ENCODE measurements at regions not wholly inside any gene's neighbourhood (a gene's known extent, or its start where the extent isn't known, plus 50 kb on each side); places are given as distances from the start of the nearest gene placed in this dataset.

DNA sequence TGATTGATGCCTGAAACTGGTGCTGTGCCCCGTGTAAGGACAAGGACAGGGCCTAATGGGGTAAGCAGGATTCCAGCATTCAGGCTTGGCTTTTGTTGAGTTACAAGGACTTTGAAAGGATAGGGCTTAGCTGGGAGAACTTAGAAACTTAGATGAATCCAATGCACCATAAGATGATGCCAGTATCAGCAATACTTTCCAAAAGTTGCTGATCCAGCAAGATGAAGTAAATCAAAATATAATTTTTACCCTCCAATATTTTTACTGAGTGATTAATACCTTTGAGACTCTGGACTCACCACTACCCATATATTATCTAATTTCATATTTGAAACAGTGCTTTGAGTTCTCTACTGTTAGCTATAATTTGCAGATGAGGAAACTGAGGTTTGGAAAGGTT lies 354.5 kb upstream of the ATP5MC3 start:
- no peak overlapping the region for H3K27ac Mint-ChIP-seq
- ATAC-seq (replicated peaks in 1 of 2) (no peak), DNase-seq (no peak)
- no peaks in the 10 kb centered on the region for H3K36me3 Mint-ChIP-seq (ENCODE audit: insufficient read depth in 2 of 2)
- H3K9me3 Mint-ChIP-seq: peaks cover 3 to 7% of the 10 kb centered on the region in 2 donors
- H3K4me1 Mint-ChIP-seq (ENCODE audit: low read depth): no peaks in the 10 kb centered on the region
- H3K4me3 Mint-ChIP-seq: no peak overlapping the region
- no peaks in the 10 kb centered on the region for H3K27me3 Mint-ChIP-seq (ENCODE audit: low read depth)

DNA sequence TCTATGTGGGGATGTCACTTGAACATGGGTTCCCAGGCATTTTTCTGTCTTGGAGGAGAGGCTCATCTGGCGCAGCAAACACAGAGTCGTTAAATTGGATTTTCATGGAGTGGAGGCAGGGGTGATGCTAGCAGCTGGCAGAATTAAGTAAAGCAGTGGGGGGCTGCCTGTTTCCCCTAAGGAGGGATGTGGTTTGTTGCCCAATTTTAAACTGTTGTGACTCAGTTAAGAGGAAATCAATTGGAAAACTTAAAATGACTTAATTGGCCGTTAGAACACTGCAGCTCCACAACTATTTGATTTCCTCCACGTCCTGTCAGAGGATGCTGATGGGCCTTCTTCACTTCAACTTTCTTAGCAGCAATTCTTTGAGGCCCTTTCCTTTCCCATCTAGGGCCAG lies 354.1 kb upstream of the ATP5MC3 start:
- peaks cover 3 to 7% of the 10 kb centered on the region in 2 donors for H3K9me3 Mint-ChIP-seq

DNA sequence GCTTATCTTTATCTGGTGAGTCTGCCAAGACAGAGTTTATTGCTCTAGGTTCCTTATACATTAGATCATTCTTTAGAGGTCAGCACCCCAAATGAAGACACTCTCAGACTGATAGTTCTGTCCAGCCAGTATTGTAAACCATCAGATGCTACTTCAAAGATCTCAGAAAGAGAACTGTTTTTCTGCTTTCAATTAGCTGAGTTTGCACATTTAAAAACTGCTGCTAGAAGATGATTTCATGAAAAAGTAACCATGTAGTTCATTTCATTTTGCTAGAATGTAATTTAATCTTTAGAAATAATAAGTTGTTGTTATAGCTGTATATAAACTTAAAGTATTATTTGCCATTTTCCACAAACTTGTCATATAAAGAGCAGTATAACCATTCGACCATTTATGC lies 344.5 kb upstream of the ATP5MC3 start:
- Mint-ChIP-seq H3K9me3 (no peaks in the 10 kb centered on the region), H3K36me3 (ENCODE audit: insufficient read depth in 2 of 2) (no peaks in the 10 kb centered on the region), H3K4me3 (no peak overlapping the region), H3K27me3 (ENCODE audit: low read depth) (no peaks in the 10 kb centered on the region), H3K4me1 (ENCODE audit: low read depth) (no peaks in the 10 kb centered on the region), H3K27ac (no peak overlapping the region)
- no peak for ATAC-seq (replicated peaks in 1 of 2)
- no peak for DNase-seq

More for the DNA sequence above, 354.1 kb upstream of the ATP5MC3 start:
- H3K27ac Mint-ChIP-seq: no peak overlapping the region
- no peaks in the 10 kb centered on the region for H3K36me3 Mint-ChIP-seq (ENCODE audit: insufficient read depth in 2 of 2)
- ATAC-seq (replicated peaks in 1 of 2) (no peak), DNase-seq (no peak)
- H3K27me3 Mint-ChIP-seq (ENCODE audit: low read depth): no peaks in the 10 kb centered on the region
- no peaks in the 10 kb centered on the region for H3K4me1 Mint-ChIP-seq (ENCODE audit: low read depth)
- no peak overlapping the region for H3K4me3 Mint-ChIP-seq

DNA sequence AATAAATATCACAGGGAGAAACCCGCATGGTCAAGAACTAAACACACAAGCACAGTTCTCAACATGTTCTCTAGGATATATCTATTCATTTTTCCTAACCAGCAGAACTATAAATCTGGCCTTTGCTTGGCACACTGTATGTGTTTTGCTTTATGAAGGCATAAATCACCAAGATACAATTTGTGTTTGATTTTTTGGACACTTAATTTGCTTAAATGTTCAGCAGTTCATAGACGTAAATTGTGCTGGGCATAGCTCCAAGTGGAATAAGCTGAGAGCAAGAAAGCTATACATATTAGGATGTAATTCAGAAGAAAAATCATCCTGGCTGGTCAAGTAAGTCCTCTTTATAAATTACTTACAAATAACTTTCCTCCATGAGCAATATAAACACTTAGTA lies 341.5 kb upstream of the ATP5MC3 start:
- no peak for DNase-seq
- Mint-ChIP-seq H3K36me3 (ENCODE audit: insufficient read depth in 2 of 2) (no peaks in the 10 kb centered on the region), H3K4me3 (no peak overlapping the region), H3K27me3 (ENCODE audit: low read depth) (no peaks in the 10 kb centered on the region), H3K27ac (no peak overlapping the region), H3K4me1 (ENCODE audit: low read depth) (no peaks in the 10 kb centered on the region), H3K9me3 (peaks cover 0 to 3% of the 10 kb centered on the region in 2 donors)
- ATAC-seq (replicated peaks in 1 of 2): no peak

DNA sequence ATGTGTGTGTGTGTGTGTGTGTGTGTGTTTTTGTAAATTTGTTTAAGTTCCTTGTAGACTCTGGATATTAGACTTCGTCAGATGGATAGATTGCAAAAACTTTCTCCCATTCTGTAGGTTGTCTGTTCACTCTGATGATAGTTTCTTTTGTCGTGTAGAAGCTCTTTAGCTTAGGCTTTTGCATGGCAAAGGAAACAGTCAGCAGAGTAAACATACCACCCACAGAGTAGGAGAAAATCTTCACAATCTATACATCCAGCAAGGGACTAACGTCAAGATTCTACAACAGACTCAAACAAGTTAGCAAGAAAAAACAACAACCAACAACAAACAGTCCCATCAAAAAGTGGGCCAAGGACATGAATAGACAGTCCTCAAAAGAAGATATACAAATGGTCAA lies 336.7 kb upstream of the ATP5MC3 start:
- Mint-ChIP-seq H3K36me3 (ENCODE audit: insufficient read depth in 2 of 2) (no peaks in the 10 kb centered on the region), H3K4me3 (no peak overlapping the region), H3K4me1 (ENCODE audit: low read depth) (no peaks in the 10 kb centered on the region), H3K27ac (no peak overlapping the region), H3K27me3 (ENCODE audit: low read depth) (no peaks in the 10 kb centered on the region), H3K9me3 (peaks cover 0 to 6% of the 10 kb centered on the region in 2 donors)
- DNase-seq (no peak), ATAC-seq (replicated peaks in 1 of 2) (no peak)

DNA sequence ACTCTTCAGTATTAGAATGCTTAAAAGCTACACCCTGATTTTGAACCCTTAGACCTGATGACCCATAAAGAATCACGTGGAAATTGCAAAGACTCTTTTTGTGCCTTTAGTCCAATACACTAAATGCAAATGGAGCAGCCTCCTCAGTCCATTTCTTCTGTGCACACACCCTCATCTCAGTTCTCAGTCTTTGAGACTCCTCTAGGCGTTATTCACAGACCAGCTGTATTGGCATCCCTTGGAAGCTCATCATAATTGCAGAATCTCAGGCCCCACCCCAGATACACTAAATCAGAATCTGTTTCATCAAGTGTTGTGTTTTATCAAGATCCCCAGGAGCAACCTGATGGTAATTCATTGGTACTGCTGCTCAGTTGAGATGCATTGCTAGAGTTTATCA lies 335.0 kb upstream of the ATP5MC3 start:
- H3K4me3 Mint-ChIP-seq: no peak overlapping the region
- ATAC-seq (replicated peaks in 1 of 2) (no peak), DNase-seq (no peak)
- no peaks in the 10 kb centered on the region for H3K36me3 Mint-ChIP-seq (ENCODE audit: insufficient read depth in 2 of 2)
- no peak overlapping the region for H3K27ac Mint-ChIP-seq
- H3K4me1 Mint-ChIP-seq (ENCODE audit: low read depth): no peaks in the 10 kb centered on the region
- peaks cover 0 to 8% of the 10 kb centered on the region in 2 donors for H3K9me3 Mint-ChIP-seq
- no peaks in the 10 kb centered on the region for H3K27me3 Mint-ChIP-seq (ENCODE audit: low read depth)

DNA sequence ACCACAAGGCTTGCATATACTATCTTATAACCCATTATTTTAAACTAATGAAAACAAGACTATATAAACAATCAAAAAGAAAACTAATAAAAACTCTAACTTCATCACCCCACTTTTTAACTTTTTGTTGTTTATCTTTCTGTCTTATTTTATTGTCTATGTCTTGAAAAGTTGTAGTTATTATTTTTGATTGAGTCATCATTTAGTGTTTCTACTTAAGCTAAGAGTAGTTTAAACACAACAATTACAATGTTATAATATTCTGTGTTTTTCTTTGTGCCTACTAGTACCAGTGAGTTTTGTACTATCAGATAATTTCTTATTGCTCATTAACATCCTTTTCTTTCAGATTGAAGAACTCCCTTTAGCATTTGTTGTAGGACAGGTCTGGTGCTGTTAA lies 318.7 kb upstream of the ATP5MC3 start:
- no peaks in the 10 kb centered on the region for H3K27me3 Mint-ChIP-seq (ENCODE audit: low read depth)
- H3K4me3 Mint-ChIP-seq: no peak overlapping the region
- DNase-seq: no peak
- H3K4me1 Mint-ChIP-seq (ENCODE audit: low read depth): no peaks in the 10 kb centered on the region
- ATAC-seq (replicated peaks in 1 of 2): no peak
- peaks cover 2 to 6% of the 10 kb centered on the region in 2 donors for H3K36me3 Mint-ChIP-seq (ENCODE audit: insufficient read depth in 2 of 2)
- H3K27ac Mint-ChIP-seq: no peak overlapping the region
- H3K9me3 Mint-ChIP-seq: peaks cover 7 to 8% of the 10 kb centered on the region in 2 donors

DNA sequence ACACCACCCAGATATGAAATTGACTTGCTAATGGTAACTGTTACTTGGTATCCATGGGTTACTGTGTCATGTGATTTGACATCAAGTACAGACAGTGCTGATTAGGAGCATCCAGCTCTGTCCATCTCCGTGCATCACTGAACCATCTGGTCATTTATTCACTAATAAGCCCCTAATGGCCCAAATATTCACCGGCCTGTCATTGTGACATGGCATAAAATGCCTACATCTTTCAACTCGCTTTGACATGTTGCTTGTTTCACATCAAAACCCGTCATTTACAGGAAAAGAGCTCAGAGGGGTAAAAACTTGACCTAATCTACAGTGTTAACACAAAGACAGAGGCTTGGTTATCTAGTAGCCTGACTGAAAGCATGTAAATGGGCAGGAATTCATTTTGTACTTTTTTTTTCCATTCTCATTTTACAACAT lies 308.9 kb upstream of the ATP5MC3 start:
- Mint-ChIP-seq H3K4me3 (no peak overlapping the region), H3K9me3 (peaks cover 5 to 6% of the 10 kb centered on the region in 2 donors), H3K27ac (no peak overlapping the region), H3K27me3 (ENCODE audit: low read depth) (no peaks in the 10 kb centered on the region), H3K4me1 (ENCODE audit: low read depth) (no peaks in the 10 kb centered on the region), H3K36me3 (ENCODE audit: insufficient read depth in 2 of 2) (peaks cover 0 to 2% of the 10 kb centered on the region in 2 donors)
- ATAC-seq (replicated peaks in 1 of 2) (no peak), DNase-seq (no peak)

DNA sequence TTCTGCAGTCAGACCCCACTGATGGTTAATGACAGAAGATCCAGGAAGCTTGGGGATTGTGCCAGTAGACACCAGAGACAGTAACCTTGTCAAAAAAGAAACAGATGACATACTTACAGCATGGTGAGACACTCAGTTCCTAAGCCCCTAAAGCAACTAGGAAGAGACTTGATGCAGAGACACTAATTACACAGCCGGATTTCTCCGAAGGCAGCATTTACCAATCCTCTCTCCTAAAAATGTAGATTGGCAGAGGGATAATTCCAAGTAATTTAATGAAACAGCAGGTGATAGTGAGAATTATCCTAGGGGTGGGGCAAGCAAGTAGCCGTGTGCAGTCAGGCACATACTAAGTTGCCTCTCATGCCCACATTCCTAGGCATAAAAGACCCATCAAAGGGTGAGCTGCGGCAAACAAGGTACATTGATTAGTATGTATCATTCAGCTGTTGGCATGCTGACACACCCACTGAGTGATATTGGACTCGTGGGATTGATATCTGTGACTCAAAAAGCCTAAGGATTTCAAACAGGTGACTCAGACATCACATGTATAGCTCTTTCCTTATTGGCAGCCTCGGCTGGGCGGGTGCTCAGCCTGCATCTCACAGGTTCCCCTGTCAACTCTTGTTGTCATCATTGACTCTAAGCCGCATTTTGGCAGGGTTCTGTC lies 296.7 kb upstream of the ATP5MC3 start:
- Mint-ChIP-seq H3K27ac (no peak overlapping the region), H3K4me3 (no peak overlapping the region), H3K27me3 (ENCODE audit: low read depth) (no peaks in the 10 kb centered on the region), H3K9me3 (no peaks in the 10 kb centered on the region), H3K36me3 (ENCODE audit: insufficient read depth in 2 of 2) (no peaks in the 10 kb centered on the region), H3K4me1 (ENCODE audit: low read depth) (no peaks in the 10 kb centered on the region)
- DNase-seq (no peak), ATAC-seq (replicated peaks in 1 of 2) (no peak)

DNA sequence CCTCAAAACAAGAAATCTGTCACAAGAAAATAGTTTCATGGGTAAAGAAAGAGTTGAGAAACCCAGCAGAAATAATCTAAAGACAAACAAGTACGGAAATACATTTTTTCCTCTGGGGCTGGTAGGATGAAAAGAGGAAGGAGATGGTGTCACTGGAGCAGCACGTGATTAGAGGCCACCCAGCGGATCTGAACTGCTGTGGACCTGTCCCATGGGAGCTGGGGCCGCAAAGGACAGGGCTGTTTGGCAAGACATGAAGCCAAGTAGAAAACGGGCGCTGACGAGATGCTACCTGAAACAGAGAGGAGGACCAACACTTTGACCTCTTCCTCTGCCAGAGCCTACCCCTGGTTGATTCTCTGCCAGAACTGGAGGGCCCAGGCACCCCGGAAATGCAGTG lies 295.4 kb upstream of the ATP5MC3 start:
- Mint-ChIP-seq H3K4me3 (no peak overlapping the region), H3K9me3 (no peaks in the 10 kb centered on the region), H3K27ac (no peak overlapping the region), H3K36me3 (ENCODE audit: insufficient read depth in 2 of 2) (no peaks in the 10 kb centered on the region), H3K27me3 (ENCODE audit: low read depth) (no peaks in the 10 kb centered on the region), H3K4me1 (ENCODE audit: low read depth) (no peaks in the 10 kb centered on the region)
- ATAC-seq (replicated peaks in 1 of 2): no peak
- DNase-seq: no peak

DNA sequence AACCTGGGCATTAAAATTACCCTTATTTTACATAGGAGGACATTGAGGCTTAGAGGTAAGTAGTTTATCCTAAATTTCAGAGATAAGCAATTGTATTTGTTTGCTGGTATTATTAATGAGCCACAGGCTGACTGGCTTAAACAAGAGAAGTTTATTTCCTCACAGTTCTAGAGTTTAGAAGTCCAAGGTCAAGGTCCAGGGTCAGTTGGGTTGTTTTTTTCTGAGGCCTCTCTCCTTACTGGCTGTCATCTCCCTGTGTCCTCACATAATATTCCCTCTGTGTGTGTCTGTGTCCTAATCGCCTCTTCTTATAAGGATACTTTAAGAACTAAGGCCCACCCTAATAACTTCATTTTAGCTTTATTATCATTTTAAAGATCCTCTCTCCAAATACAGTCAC lies 294.9 kb upstream of the ATP5MC3 start:
- ATAC-seq (replicated peaks in 1 of 2) (no peak), DNase-seq (no peak)
- no peaks in the 10 kb centered on the region for H3K27me3 Mint-ChIP-seq (ENCODE audit: low read depth)
- H3K9me3 Mint-ChIP-seq: no peaks in the 10 kb centered on the region
- H3K4me1 Mint-ChIP-seq (ENCODE audit: low read depth): no peaks in the 10 kb centered on the region
- H3K36me3 Mint-ChIP-seq (ENCODE audit: insufficient read depth in 2 of 2): no peaks in the 10 kb centered on the region
- H3K4me3 Mint-ChIP-seq: no peak overlapping the region
- no peak overlapping the region for H3K27ac Mint-ChIP-seq

DNA sequence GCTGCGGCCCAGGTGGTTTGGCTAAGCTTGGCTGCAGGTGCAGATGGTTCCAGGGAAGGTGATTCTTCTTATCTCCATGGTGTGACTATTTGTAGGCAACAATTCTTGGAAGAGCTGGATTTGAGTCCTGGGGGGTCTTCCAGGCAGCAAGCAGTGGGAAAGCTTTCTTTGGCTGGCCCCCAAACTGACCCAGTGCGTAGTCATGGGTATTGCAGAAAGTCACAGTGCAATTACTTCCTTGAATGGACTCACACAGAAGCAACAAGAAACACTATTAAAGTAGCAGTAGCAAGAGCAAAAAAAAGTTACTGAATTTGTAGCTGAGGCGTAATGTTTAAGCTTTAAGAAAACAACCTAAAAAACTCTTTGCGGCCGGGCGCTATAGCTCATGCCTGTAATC lies 293.6 kb upstream of the ATP5MC3 start:
- Mint-ChIP-seq H3K9me3 (no peaks in the 10 kb centered on the region), H3K4me3 (no peak overlapping the region), H3K36me3 (ENCODE audit: insufficient read depth in 2 of 2) (no peaks in the 10 kb centered on the region), H3K27me3 (ENCODE audit: low read depth) (no peaks in the 10 kb centered on the region), H3K4me1 (ENCODE audit: low read depth) (no peaks in the 10 kb centered on the region), H3K27ac (no peak overlapping the region)
- ATAC-seq (replicated peaks in 1 of 2) (no peak), DNase-seq (no peak)

DNA sequence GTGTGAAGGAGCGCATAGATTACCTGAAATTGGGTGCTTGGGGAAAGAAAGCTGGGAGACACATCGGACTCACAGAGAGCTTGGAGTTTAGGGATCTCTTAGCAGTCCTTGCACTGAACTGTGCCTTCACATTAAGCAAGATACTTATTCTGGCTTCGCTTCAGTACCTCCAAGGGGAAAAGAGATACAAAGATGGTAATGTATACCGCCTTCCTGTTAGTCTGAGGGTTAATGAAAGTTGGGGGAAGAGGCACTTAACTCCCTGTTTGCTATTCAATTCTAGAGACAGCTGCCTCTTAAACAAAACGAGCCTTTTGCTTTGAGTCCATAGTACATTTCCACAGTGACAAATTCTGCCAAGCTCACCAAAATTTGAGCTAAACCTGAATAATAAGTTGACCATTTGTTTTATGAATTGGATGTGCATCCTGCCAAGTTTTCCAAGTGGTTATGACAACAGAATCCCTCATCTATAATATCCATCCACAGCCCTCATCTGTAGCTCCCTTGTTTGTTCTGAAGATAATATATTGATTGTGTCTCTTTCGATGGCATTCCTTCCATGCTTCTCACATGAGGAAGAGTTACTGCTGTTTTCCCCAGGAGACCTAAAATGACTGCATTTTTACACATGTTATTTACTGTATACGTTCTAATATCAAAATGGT lies 287.1 kb upstream of the ATP5MC3 start:
- H3K4me3 Mint-ChIP-seq: no peak overlapping the region
- no peaks in the 10 kb centered on the region for H3K27me3 Mint-ChIP-seq (ENCODE audit: low read depth)
- no peak for ATAC-seq (replicated peaks in 1 of 2)
- no peaks in the 10 kb centered on the region for H3K9me3 Mint-ChIP-seq
- no peak for DNase-seq
- no peak overlapping the region for H3K27ac Mint-ChIP-seq
- H3K4me1 Mint-ChIP-seq (ENCODE audit: low read depth): no peaks in the 10 kb centered on the region
- H3K36me3 Mint-ChIP-seq (ENCODE audit: insufficient read depth in 2 of 2): no peaks in the 10 kb centered on the region

DNA sequence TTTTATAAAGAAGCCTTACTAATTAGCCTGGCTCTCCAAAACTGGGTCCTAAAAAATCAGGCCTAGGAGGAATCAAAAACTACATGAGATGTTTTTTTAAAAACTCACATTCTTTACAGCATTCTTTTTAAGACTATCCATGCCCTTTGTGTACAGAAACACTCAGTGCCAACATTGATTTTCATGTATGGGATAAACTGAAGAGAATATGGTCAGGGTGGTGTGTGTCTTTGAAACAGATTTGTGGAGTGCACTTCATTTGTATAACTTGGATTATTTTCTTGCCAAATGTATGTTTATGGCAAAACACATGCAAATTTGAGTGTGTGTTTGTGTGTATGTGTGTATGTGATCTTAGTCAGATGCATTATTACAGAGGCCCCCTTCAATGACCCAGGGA lies 283.6 kb upstream of the ATP5MC3 start:
- Mint-ChIP-seq H3K9me3 (peaks cover 2% of the 10 kb centered on the region in 2 donors), H3K4me1 (ENCODE audit: low read depth) (no peaks in the 10 kb centered on the region), H3K36me3 (ENCODE audit: insufficient read depth in 2 of 2) (no peaks in the 10 kb centered on the region), H3K27me3 (ENCODE audit: low read depth) (no peaks in the 10 kb centered on the region), H3K4me3 (no peak overlapping the region), H3K27ac (no peak overlapping the region)
- no peak for ATAC-seq (replicated peaks in 1 of 2)
- no peak for DNase-seq

All from activated T-cell treated with anti-CD3 and anti-CD28 coated beads, Interleukin-2, amount 50 U/mL, for 72 hours (primary cell).